ENCODE measurements at regions not wholly inside any gene's neighbourhood (a gene's known extent, or its start where the extent isn't known, plus 50 kb on each side); places are given as distances from the start of the nearest gene placed in this dataset.

DNA sequence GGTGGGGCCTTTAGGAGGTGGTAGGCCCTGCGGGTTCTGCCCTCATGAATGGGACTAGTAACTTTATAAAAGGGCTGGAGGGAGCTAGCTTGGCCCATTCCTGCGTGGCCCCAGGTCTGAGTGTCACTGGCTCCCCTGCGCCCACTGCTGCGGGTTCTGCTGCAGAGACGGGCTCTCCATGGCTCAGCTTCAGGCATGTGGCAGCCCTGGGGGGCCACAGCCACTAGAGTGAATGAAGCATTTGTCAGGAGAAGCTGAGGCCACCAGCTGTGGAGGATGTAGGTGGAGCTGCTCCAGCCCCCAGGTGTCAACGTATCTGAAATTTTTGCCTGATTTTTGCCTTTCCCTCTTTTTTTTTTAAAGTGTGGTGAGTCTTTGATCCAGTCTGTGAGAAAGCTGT, 119.1 kb downstream of the SOX1 start:
- TF ChIP-seq, protein P1, sequence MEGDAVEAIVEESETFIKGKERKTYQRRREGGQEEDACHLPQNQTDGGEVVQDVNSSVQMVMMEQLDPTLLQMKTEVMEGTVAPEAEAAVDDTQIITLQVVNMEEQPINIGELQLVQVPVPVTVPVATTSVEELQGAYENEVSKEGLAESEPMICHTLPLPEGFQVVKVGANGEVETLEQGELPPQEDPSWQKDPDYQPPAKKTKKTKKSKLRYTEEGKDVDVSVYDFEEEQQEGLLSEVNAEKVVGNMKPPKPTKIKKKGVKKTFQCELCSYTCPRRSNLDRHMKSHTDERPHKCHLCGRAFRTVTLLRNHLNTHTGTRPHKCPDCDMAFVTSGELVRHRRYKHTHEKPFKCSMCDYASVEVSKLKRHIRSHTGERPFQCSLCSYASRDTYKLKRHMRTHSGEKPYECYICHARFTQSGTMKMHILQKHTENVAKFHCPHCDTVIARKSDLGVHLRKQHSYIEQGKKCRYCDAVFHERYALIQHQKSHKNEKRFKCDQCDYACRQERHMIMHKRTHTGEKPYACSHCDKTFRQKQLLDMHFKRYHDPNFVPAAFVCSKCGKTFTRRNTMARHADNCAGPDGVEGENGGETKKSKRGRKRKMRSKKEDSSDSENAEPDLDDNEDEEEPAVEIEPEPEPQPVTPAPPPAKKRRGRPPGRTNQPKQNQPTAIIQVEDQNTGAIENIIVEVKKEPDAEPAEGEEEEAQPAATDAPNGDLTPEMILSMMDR (IDR thresholded peaks at IDR 0.05): no peak
- intact Hi-C loops (cut with DNase I): no loop called here
- Histone ChIP-seq H3K4me3 (no peak overlapping the region), H3K27ac (no peak overlapping the region), H3K36me3 (no peaks in the 10 kb centered on the region), H3K27me3 (no peaks in the 10 kb centered on the region), H3K9me3 (no peaks in the 10 kb centered on the region), H3K4me1 (peaks cover 6% of the 10 kb centered on the region)
- ATAC-seq: no peak
- no peak for DNase-seq

DNA sequence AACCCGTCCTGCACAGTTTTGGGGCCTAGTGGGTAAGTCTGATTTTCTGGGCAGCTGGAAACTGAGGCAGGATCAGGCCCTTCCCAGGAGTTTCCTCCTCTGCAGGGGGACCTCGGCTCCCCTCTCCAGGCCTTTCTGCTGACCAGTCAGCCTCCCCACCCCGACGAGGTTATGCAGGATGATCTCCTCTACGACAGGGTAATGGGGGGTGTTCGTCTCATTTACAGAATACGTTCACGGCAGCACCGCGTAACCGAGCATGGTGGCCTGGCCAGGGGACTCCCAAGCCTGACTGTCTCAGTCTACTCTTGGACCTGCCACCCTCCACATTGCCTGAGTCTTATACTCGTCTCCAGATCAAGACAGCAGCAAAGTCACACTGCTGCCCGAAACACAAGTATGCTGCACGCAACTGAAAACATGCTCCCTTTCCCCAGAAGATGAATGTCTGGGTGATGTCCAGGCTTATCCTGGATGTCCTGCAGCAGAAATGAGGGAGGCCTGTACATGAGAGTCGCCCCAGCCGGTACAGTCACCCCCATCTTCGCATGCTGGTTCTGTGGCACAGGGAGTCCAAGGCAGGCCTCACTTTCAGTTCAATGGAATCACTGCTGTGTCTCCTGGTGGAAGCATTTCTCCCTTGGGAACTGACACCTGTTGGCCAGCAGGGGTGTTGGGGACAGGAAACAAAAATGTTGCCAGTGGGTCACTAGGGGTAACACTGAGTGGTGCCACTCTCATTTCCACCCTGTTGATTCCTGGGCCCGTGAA, 120.8 kb downstream of the SOX1 start:
- no peaks in the 10 kb centered on the region for H3K27me3 ChIP-seq
- H3K4me3 ChIP-seq: no peak overlapping the region
- peaks cover 6% of the 10 kb centered on the region for H3K4me1 ChIP-seq
- H3K27ac ChIP-seq: no peak overlapping the region
- DNase-seq (no peak), ATAC-seq (no peak)
- no peaks in the 10 kb centered on the region for H3K36me3 ChIP-seq
- TF ChIP-seq, protein P1 (IDR thresholded peaks at IDR 0.05): no peak
- intact Hi-C loops (cut with DNase I): no loop called here
- no peaks in the 10 kb centered on the region for H3K9me3 ChIP-seq

DNA sequence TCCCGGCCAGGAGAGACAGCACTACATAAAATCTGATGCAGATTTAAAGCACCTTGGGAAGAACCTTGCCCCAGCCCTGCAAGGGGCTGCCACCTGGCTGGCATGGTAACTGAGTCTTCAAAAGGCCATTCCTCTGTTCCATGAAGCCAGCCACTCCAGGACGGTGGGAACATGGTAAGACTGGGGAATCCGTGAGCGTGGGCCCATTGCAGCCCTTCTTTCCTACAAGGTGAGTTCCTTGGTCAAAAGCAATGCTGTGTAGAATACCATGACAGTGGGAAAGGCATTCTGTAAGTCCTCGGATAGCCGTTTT, 121.3 kb downstream of the SOX1 start:
- Histone ChIP-seq H3K9me3 (no peaks in the 10 kb centered on the region), H3K4me3 (no peak overlapping the region), H3K27me3 (no peaks in the 10 kb centered on the region), H3K36me3 (no peaks in the 10 kb centered on the region), H3K27ac (no peak overlapping the region), H3K4me1 (peaks cover 6% of the 10 kb centered on the region)
- intact Hi-C loops (cut with DNase I): no loop called here
- TF ChIP-seq, protein P1 (IDR thresholded peaks at IDR 0.05): no peak
- no peak for ATAC-seq
- DNase-seq: no peak

DNA sequence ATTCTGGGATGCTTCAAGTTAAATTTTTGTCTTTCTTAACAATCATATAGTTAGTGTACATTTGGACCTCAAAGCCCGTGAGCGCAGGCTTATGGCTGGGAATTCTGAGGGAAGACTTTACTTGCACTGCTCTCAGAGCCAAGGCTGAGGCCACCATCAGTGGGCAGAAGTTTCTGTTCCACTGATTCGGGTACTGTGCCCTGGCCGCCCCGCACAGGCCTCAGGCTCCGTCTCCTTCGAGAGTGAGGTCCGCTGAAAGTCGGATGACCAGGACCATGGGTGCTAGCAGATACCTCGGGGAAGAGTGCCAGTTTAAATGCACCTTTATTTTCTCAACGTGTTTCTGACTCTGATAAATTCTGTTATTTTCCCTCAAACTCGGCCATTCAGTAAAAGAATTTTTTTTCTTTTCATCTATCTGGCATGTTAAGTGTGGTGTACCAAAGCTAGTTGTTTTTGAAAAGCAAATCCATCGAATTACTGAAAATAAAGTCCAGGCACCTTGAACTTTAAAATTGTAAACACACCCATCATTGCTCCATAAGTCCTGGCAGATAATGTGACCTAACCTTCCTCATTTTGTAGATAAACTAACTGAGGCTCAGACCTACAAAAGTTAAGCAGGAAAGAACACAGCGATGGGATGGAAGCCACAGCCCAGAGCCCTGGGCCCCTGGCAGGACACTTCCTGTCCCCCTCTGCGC, 126.7 kb downstream of the SOX1 start:
- H3K27ac ChIP-seq: no peak overlapping the region
- H3K4me1 ChIP-seq: no peaks in the 10 kb centered on the region
- no peaks in the 10 kb centered on the region for H3K36me3 ChIP-seq
- TF ChIP-seq, protein P1 (IDR thresholded peaks at IDR 0.05): no peak
- H3K4me3 ChIP-seq: no peak overlapping the region
- no peaks in the 10 kb centered on the region for H3K27me3 ChIP-seq
- H3K9me3 ChIP-seq: no peaks in the 10 kb centered on the region
- no peak for DNase-seq
- intact Hi-C loops (cut with DNase I): no loop called here
- ATAC-seq: no peak

DNA sequence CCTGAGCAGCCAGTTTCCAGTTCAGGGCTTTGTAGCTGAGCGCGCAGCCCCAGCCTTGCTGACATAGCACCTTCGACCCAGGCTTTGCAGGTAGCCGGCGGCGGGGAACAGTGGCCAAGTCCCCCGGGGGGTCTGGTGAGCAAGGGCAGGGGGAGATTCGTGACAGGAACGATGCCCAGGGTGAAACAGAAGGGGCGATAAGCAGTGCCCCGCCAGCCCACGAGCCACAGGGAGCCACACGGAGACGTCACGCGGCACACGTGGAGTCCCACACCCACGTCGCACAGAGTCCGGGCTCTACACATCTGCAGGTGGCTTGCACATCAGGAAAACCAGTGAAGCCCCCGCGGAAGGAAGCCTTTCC, 127.2 kb downstream of the SOX1 start:
- DNase-seq (no peak), ATAC-seq (no peak)
- H3K27ac ChIP-seq: no peak overlapping the region
- H3K27me3 ChIP-seq: no peaks in the 10 kb centered on the region
- H3K4me3 ChIP-seq: no peak overlapping the region
- intact Hi-C loops (cut with DNase I): no loop called here
- TF ChIP-seq, protein P1 (IDR thresholded peaks at IDR 0.05): no peak
- no peaks in the 10 kb centered on the region for H3K9me3 ChIP-seq
- H3K36me3 ChIP-seq: no peaks in the 10 kb centered on the region
- no peaks in the 10 kb centered on the region for H3K4me1 ChIP-seq

Measured in upper lobe of right lung (tissue), 1 donor.